Tongue (tissue), 1 donor: ENCODE measurements at regions not wholly inside any gene's neighbourhood (a gene's known extent, or its start where the extent isn't known, plus 50 kb on each side); places are given as distances from the start of the nearest gene placed in this dataset.

Experiments
- DNase-seq: peaks from one replicate; pipeline ENCODE4 v3.0.0-alpha.2; 2015

DNA sequence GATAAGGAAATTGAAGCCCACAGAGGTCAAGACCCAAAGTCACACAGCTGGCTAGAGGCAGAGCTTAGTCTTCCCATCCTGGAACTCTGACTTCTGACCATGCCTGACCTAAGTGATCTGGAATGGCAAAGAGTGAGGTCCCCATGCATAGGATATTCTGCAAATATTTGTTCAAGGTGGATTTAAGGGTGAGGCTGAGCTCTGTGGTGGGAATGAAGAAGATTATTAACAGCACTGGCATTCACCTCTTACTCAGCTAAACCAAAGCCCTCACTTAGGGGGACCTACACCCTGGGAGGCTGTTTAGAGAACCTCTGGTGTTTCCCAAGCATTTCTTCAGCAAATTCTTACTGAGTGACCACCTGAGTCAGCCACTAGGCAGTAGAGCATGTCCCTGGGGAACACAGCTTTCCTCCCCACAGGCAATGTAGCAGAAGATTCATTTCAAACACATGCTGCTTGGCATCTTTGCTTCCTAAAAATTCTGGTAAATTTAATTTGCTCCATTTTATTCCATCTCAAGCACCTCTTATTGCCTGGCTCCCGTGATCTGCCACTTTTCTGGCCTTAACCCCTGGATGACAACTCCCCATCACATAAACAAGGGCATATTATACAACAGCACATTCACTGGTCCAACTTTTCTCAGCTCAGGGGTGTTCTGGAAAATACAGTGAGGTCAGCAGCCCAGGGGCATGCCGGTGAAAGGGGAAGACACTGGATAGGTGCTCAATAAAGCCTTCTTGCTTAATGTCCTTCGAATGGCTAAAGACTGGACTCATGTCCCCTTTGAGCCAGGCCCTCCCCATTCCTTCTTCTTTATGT lies 176.0 kb downstream of the ABHD5 start:
- DNase-seq: no peak

DNA sequence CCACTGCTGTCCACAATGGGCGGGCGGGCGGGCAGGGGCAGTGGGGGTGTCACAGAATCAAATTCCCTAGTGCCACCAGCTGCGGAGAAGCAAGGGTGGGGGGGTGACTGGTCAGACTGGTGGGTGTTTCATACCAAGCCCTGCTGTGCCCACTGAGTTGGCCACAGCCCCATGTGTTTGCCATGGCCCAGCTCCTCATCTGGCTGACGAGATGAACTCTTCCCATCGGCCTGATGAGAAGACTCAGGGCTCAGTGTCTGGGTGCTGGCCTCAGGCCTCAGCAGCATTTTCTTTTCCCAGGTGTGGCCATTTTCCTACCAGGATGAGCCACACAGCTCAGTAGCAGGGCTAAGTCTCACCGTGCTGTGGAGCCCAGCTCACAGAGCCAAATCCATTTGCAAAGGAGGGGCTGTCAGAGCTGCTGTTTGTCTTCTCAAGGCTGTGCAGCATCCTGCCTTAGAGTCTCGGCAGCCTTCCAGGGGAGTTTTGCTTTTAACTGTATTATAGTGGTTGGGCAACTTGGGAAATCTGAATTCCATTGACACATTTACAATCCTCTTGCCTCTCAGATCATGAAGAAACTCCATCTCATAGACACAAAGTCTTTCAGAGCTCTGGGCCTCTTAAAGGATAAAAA lies 176.8 kb downstream of the ABHD5 start:
- peak; percentile 34 for DNase-seq

DNA sequence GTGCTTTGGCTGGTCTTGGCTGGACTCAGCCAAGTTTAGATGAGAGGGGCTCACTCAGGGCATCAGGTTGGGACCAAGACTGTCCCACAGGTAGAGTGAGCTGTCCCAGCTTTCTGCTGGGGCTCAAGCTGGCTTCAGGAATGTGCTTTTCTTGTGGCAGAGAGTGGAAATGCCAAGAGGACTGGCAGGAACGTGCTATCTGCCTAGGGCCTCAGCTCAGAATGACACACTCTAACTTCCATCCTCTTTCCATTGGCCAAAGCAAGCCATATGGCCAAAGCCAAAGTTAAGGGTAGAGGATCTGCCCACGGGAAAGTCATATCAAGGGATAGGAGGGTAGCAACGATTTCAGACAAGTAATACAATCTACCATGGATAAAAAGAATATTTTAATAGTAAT lies 178.8 kb downstream of the ABHD5 start:
- no peak for DNase-seq

DNA sequence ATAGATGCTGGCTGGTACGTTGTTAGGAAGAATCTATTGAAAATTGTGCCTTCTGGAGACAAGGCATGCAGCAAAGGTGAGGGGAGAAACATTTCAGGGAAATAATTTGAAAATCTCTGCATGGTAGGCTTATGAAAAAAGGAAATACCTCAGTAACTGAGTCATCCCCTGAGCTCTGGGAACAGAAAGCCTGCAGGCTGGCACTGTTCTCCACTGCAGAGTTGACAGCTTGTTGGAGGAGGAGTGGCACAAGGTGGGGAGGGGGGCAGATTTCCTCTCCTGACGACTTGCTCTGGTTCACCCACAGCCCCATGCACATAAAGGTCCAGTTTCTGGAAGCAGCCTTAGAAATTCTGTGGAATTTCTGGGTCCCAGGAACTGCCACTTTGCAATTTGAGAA lies 179.4 kb downstream of the ABHD5 start:
- DNase-seq: no peak

DNA sequence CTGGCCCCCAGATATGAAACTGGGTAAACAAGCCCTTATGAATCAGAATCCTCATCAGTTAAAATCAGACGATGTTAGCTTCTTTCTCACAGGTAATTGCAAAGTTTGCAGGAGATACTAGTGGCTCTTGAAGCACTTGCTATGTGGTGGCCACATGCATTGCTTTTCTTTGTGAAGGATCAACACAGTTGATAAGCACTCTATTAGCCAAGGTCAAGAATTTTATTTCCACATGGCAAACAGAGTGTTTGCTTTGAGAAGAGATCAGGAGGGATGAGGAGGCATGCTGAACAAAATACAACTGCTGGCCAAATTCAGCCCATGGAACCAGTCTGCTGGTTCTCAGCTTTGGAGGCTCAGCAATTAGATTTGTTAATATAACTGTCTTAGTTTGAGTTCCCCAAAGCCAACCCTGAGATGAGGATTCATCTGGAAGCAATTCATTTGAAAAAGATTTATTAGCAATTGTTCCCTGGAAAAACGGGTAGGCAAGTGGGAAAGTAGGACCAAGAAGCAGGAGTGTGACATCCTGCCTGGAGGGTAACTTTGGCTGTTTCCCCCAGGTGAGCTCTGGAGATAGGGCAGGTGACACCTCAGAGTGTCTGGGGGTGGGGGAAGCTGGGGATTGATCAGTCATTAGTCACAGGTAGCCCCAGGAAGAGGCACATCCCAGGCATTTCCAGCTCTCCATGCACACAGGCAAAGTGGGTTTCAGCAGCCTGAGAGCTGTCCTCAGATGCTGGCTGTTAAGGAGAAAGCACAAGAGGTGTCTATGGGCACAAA lies 180.3 kb downstream of the ABHD5 start:
- no peak for DNase-seq

DNA sequence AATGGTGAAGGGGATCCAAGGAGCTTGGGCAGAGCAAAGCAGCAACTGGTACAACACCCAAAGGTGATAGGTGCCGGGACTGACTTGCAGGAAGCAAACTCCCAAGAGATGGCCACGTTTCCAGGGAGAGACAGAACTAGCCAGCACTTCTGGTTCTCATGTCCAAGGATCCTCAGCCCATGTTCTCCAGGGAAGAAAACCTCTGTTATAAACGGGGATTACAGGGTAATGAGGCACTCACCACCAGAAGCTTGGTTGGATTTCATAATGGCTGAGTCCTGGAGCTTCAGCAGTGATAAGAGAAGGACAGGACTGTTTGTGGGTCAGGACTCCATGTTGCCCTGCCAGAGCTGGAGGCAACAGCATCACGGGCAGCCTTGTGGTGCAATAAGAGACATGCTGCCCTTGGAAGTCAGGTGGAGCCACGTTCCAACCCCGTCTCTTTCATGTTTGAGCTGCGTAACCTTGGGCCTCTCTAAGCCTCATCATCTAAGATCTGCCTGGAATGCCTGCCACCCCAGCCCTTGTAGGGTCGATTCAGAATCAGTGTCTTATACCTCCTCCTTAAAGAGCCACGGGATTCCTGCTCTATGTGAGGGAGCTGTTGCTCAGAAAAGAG lies 181.0 kb downstream of the ABHD5 start:
- no peak for DNase-seq

DNA sequence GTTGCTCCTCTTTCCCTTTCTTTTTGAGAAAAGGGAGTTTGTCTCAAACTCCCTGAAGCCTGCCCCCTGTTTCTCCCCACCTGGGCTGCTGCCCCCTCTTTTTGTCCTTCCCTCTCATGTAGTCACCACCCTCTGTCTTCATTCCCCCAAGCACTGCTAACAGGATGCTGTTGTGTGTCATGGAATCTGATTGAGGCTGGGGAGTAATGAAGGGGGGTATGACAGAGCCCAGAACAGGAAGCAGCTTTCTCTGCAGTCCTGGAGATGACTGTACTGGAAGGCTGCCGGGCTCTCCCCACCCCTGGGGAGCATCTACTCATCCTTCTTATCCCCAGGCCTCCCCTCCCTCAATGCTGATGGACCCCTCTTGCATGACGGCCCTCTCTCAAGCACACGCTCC lies 181.6 kb downstream of the ABHD5 start:
- peak; percentile 67 for DNase-seq

DNA sequence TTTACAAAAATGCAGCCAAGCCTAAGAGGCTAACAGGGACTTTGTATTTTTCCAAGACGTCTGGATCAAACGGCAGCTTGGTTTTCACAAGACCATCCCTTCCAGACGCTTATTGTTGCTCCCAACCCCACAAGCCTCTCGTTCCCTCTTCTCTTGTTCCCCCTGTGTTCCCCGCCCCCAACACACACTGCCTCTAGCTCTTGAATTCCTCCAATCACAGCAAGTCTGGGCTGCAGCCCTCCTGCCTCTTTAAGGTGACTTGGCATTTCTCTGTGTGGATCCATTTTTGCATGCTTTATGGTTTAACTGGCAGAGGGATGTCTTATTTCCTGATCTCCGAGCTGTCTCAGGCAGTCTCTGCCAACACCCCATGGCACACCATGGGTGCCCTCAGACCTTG lies 182.2 kb downstream of the ABHD5 start:
- DNase-seq: peak; percentile 20

DNA sequence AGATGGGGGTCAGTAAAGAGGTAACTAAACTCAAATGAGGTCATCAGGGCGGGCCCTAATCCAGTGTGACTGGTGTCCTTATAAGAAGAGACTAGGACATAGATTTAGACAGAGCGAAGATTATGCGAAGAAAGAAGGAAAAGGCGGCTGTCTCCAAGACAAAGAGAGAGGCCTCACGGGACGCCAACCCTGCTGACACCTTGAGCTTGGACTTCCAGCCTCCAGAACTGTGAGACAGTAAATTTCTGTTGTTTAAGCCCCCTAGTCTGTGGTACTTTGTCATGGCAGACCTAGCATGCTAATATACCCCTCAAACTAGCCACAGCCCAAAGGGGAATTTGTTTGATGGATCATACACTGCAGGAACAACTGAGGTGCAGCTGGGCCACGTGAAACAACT lies 183.0 kb downstream of the ABHD5 start:
- DNase-seq: no peak

DNA sequence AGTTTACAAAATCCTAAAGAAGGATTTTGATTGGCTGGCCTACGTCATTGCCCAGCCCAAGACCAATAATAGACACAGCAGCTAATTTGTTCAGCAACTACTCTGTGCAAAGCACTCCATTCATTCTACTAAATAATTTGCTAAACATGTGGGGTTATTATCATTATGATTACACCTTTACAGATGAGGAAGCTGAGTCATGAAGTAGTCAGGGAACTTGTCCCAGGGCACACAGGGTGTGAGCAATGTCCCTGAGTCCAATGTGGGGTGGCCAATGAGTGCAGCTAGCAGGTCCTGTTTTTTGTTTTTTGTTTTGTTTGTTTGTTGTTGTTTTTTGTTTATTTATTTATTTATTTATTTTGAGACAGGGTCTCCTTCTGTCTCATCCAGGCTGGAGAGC lies 183.6 kb downstream of the ABHD5 start:
- DNase-seq: no peak

DNA sequence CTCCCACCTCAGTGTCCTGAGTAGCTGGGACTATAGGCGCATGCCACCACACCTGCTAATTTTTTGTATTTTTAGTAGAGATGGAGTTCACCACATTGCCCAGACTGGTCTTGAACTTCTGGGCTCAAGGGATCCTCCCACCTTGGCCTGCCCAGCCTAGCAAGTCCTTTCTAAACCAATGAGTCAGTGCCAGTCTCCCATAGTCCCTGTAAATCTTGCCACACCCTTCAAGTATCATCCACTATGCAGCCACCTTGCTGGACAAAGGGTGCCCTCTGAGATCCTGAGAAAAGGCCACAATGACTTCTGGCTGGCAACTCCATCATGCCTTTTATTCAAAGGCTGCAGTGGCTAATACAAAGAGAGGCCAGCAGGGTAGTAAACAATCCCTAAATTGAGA lies 184.0 kb downstream of the ABHD5 start:
- DNase-seq: no peak

DNA sequence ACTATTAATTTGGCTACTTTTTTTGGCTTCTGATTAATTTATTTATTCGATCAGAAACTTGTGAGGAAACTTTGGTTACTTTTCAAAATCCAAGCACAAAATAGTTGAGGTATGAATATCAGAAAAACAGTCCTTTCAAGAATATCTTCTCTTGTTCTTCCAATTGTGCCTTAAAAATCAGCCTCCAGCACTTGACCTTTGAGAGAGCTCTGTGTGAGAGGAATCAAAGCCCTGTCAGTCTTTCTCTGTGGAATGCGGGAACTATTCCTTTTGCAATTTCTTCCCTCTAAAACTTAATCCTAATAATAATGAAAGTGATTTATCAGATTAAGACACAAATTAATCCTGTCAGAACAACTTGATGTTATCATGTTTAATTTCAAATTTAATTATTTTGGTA lies 185.9 kb downstream of the ABHD5 start:
- DNase-seq: no peak

DNA sequence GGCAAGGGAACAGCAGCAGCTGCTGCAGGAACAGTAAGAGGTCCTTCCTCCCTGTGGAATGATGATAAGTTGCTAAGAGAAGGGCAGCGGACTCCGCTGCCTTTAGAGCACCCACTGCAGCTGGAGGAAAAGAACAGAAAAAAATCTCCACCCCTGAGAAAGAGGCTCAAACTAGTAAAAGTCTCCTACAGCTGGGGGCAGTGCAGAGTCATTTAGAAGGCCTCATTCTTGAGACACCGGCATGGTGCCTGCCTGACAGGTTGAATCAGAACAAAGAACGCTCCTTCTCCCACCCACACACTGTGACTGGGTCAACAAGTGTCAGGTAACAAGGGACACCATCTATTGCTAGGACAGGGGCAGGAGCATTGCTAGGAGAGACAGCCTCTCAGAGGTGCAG lies 188.4 kb downstream of the ABHD5 start:
- no peak for DNase-seq

DNA sequence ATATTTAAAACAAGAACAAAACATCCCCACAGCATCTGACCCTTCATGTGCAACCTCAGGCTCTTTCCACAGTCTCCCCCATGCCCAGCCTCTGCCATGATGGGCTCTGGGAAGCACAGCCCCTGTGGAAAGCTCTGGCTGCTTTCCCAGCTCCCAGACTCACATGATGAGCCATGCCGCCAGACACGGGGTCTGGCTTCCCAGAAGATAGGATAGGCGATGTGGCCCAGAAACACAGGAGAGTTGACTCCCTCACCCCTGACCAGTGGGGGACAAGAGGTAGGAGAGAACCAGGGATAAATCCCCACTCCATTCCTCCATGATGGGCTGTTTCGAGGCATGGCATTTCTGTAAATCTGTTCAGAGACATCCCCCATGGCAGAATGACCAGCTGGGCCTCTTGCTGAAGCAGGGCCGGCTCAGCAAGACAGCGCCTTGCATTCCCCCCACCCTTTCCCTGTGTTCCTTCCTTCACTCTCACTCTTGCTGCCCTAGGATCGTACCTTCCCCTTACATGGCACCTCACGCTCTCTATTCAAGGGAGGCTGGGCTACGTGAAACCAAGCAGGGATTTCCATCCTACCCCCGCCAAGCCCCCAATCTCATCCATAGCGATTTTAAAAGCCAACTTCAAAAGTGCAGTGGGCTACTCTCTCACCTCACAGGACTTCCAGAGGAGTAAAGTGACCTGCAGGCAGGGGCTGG lies 192.4 kb downstream of the ABHD5 start:
- no peak for DNase-seq

DNA sequence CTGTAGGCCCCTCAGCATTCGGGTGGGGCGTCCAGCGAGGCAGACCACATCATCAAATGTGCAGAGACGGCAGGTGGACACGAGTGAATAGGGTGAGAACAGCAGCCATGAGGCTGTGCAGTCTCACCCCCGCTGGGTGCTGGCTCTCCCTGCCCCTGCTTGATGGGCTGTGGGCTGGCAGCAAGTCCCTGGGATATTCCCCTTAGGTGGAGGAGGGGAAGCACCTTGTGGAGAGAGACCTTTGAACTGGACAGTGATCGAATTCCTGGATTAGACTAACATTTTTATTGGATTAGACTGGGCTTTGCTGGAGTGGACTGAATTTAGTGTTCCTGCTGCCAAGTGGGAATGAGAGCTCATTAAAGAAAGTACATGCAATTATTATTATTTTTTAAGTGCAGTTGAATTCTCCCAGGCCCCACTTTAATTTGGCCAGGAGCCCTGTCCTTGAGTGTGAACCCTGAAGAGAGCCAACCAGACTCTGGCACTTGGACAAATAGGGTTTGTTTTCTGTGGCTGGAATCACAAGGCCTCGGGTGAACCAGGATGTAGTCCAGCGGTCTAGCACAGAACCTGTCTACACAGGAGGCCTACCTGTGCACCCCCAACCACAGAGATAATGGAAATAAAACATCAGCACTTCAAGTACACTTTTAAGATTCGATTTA lies 193.1 kb downstream of the ABHD5 start:
- DNase-seq: no peak

DNA sequence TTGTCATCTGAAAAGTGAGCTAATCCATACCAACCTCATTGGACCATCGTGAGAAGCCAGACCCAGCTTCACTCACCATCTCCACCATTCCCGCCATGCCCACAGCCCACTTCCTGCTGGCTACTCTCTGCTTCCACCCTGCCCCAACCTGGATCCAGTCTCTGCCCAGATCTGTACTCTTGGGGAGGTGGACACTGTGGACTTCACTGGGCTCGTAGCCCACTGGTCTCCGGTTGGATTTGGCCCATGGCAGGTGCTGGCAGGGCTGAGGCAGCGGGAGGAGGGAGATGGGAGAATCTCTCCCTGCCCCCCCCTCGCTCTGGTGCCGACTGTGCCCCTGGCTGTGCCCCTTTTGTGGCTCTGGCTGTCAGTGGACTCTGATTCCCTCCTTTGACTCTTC lies 193.8 kb downstream of the ABHD5 start:
- DNase-seq: no peak

DNA sequence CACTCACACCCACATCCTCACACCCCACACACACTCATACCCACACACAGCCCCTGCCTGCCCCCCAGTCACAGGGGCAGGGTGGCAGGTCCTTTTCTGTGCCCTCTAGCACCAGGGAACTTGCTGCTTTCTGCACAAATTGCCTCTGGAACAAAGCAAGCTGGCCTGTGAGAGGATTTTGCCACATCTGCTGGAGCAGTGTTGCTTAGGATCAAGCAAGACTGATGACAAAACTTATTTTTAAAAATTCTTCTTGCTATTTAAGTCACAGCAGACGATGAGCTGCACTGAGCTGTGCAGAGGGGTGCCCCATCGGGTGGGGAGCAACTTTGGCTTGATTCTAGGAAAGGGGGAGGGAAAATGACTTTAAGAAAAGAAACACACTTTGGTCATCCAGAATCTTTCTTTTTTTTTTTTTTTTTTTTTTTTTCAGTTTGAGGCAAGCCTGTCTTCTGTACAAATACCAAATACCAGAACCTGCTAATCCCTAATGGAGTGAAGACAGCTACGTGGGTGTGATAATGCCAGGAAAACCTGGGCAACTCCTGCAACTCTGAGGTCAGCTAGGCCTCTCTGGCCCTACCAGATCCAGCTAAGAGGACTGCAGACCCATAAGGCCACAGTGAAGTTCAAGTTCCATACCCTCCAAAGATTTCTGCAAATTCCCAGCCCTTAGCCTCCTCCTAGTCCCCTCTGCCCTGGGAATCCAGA lies 195.3 kb downstream of the ABHD5 start:
- no peak for DNase-seq

DNA sequence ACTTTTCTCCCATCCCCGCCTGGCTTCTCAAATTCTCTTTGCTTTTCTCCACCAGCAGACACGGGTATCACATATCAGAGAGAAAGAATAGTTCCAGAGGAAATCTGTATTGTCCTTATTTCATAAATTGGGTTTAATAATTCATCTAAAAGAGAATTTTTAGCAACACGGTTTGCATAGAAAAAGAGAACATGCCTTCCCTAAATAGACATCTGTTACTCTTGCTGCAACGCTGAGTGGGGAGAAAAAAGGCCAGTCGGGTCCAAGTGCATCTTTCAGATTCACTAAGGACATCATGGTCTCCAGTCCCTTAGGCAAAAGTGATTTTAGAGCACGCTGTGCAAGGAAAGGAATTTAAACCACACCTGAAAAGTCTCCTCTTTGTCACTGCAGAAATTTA lies 201.3 kb downstream of the ABHD5 start:
- DNase-seq: no peak

DNA sequence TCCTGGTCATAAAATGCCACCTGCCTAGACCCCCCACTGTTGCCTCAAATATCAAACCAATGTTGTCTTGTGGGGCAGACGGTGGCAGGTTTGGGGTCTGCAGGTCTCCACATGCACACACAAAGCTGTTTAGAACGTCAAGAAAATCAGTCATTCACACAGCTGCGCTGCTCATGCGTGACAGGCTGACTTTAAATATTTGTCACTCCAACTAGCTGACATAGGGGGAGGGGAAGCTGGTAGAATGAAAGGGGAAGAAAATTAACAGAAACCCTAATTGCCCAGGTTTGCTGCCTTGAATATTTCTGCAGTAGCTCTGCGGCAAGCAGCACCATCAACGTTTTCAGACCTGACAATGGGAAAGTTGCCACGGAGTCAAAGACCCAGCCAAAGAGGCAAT lies 201.8 kb downstream of the ABHD5 start:
- DNase-seq: peak; percentile 19

DNA sequence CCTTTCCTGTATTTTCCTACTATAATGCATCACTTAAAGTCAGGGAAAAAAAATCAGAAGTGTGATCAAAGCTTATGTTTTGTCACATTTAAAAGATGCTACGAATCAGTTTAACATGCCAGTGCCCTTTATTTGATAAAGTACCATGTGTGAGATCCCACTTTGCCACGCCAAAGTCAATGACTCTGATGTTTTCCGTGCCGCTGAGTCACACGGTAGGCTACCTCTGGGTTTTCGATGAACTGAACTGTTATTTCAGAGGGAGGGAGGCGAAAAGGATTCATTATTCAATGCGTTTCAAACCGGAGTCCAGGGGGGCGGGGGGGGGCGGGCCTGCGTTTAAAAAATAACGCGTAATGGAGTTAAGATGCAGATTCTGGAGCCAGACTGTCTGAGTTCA lies 203.0 kb downstream of the ABHD5 start:
- DNase-seq: peak; percentile 6
